DMS153 treated with DMSO at 0.1 percent for 48 hours (cell line): ENCODE measurements at regions not wholly inside any gene's neighbourhood (a gene's known extent, or its start where the extent isn't known, plus 50 kb on each side); places are given as distances from the start of the nearest gene placed in this dataset.

Source experiments
- DNase-seq: peaks from one replicate; lab custom pipeline; 2025; ENCODE audit not compliant: unreplicated experiment; lab: John Stamatoyannopoulos, UW

- DNase-seq, result no peak
Observed at GRCh38 chr3:194768586-194768985, 82.9 kb downstream of the FAM43A start.

- DNase-seq, result peak; percentile 95
Observed at GRCh38 chr3:194769020-194769643, 83.4 kb downstream of the FAM43A start.

- DNase-seq, result no peak
Observed at GRCh38 chr3:194772241-194773000, 86.7 kb downstream of the FAM43A start.

- DNase-seq, result no peak
Observed at GRCh38 chr3:194773216-194773615, 87.5 kb downstream of the FAM43A start.

GRCh38 chr3:194773771-194774455 is 88.2 kb downstream of the FAM43A start:
- DNase-seq, result peak; percentile 26

- DNase-seq, result no peak
Observed at GRCh38 chr3:194775266-194775665, 89.6 kb downstream of the FAM43A start.

- no peak for DNase-seq
Observed at GRCh38 chr3:194775731-194776130, 90.0 kb downstream of the FAM43A start.

GRCh38 chr3:194777729-194778128 is 92.0 kb downstream of the FAM43A start:
- DNase-seq, result no peak

GRCh38 chr3:194779729-194780224 is 94.1 kb downstream of the FAM43A start:
- DNase-seq, result no peak

GRCh38 chr3:194780706-194781105 is 95.0 kb downstream of the FAM43A start:
- DNase-seq, result no peak

GRCh38 chr3:194781617-194782016 is 95.9 kb downstream of the FAM43A start:
- DNase-seq, result no peak

- no peak for DNase-seq
Observed at GRCh38 chr3:194782698-194783404, 97.2 kb downstream of the FAM43A start.

GRCh38 chr3:194784361-194784760 is 98.7 kb downstream of the FAM43A start:
- DNase-seq, result no peak

- no peak for DNase-seq
Observed at GRCh38 chr3:194785315-194785714, 99.6 kb downstream of the FAM43A start.

- no peak for DNase-seq
Observed at GRCh38 chr3:194787072-194787471, 101.4 kb downstream of the FAM43A start.

- DNase-seq, result no peak
Observed at GRCh38 chr3:194787650-194788049, 102.0 kb downstream of the FAM43A start.

- DNase-seq, result no peak
Observed at GRCh38 chr3:194792368-194792767, 106.7 kb downstream of the FAM43A start.

GRCh38 chr3:194797555-194798250 is 112.0 kb downstream of the FAM43A start:
- DNase-seq, result no peak

GRCh38 chr3:194798486-194798885 is 112.8 kb downstream of the FAM43A start:
- DNase-seq, result no peak

- DNase-seq, result no peak
Observed at GRCh38 chr3:194800002-194800401, 114.3 kb downstream of the FAM43A start.
